HUES64 (cell line): ENCODE measurements at regions not wholly inside any gene's neighbourhood (a gene's known extent, or its start where the extent isn't known, plus 50 kb on each side); places are given as distances from the start of the nearest gene placed in this dataset.

Experiments used
- H3K27ac ChIP-seq: 2 replicates; pipeline ENCODE4 v1.7.0; 2013; ENCODE audit warnings: low read depth, low read length, inconsistent platforms
- H3K27me3 ChIP-seq: 2 replicates; pipeline ENCODE4 v1.6.1; 2013; ENCODE audit warnings: mild to moderate bottlenecking, low read length; ENCODE audit not compliant: insufficient read depth
- H3K36me3 ChIP-seq: 2 replicates; pipeline ENCODE4 v1.6.1; 2013; ENCODE audit warnings: mild to moderate bottlenecking, low read length; ENCODE audit not compliant: insufficient read depth
- H3K4me1 ChIP-seq: 2 replicates; pipeline ENCODE4 v1.6.1; 2013; ENCODE audit warnings: mild to moderate bottlenecking, low read length, moderate library complexity; ENCODE audit not compliant: insufficient read depth
- H3K4me3 ChIP-seq: 2 replicates; pipeline ENCODE4 v1.5.1; 2013; ENCODE audit warnings: mild to moderate bottlenecking, low read length, moderate library complexity
- H3K9ac ChIP-seq: 2 replicates; pipeline ENCODE4 v1.6.1; 2013; ENCODE audit warnings: mild to moderate bottlenecking, low read depth, low read length
- H3K9me3 ChIP-seq: 2 replicates; pipeline ENCODE4 v1.6.1; 2013; ENCODE audit warnings: low read depth, low read length; ENCODE audit not compliant: insufficient read depth
- WGBS: fragments of 150-250, 120-280 bp; methylation state at CpG from one replicate; pipeline ENCODE4 v1.1.7; 2013; ENCODE audit warnings: missing lambda C conversion rate; 5-methylcytosine and 5-hydroxymethylcytosine counted together

- Histone ChIP-seq H3K27me3 (no peaks in the 10 kb centered on the region), H3K4me1 (peaks cover 26% of the 10 kb centered on the region), H3K9me3 (no peaks in the 10 kb centered on the region), H3K9ac (no peak overlapping the region), H3K36me3 (no peaks in the 10 kb centered on the region), H3K4me3 (no peak overlapping the region), H3K27ac (0 out of 2 replicates have a peak overlapping the region, but pooled peaks have one; percentile 19)
- WGBS = 92% methylated on average over 2 of the region's 2 CpGs
These were observed 379.2 kb downstream of the VPS13C start for GRCh38 chr15:61681038-61681418.

GRCh38 chr15:61680260-61681037, 379.8 kb downstream of the VPS13C start:
- no peak overlapping the region for H3K9ac ChIP-seq
- H3K9me3 ChIP-seq = no peaks in the 10 kb centered on the region
- H3K4me1 ChIP-seq = peaks cover 26% of the 10 kb centered on the region
- no peaks in the 10 kb centered on the region for H3K36me3 ChIP-seq
- no peaks in the 10 kb centered on the region for H3K27me3 ChIP-seq
- peak overlapping the region; percentile 19; the same call in 1 of the 2 replicates for H3K27ac ChIP-seq
- no peak overlapping the region for H3K4me3 ChIP-seq
- WGBS = 82% methylated on average over 3 of the region's 4 CpGs

- no peak overlapping the region for H3K27ac ChIP-seq
- WGBS = 93% methylated on average over 6 of the region's 6 CpGs
- H3K4me3 ChIP-seq = no peak overlapping the region
- H3K9me3 ChIP-seq = no peaks in the 10 kb centered on the region
- H3K36me3 ChIP-seq = no peaks in the 10 kb centered on the region
- H3K27me3 ChIP-seq = no peaks in the 10 kb centered on the region
- no peak overlapping the region for H3K9ac ChIP-seq
- H3K4me1 ChIP-seq = no peaks in the 10 kb centered on the region
These were observed 388.5 kb downstream of the VPS13C start for GRCh38 chr15:61671736-61672135.

- no peak overlapping the region for H3K9ac ChIP-seq
- no peaks in the 10 kb centered on the region for H3K9me3 ChIP-seq
- no peak overlapping the region for H3K4me3 ChIP-seq
- H3K4me1 ChIP-seq = no peaks in the 10 kb centered on the region
- no peak overlapping the region for H3K27ac ChIP-seq
- no peaks in the 10 kb centered on the region for H3K36me3 ChIP-seq
- H3K27me3 ChIP-seq = no peaks in the 10 kb centered on the region
- WGBS = 96% methylated on average over 12 of the region's 12 CpGs
These were observed 391.8 kb downstream of the VPS13C start for GRCh38 chr15:61668444-61668843.

- no peaks in the 10 kb centered on the region for H3K27me3 ChIP-seq
- no peaks in the 10 kb centered on the region for H3K36me3 ChIP-seq
- H3K9me3 ChIP-seq = no peaks in the 10 kb centered on the region; the same call in 1 of the 2 replicates
- no peaks in the 10 kb centered on the region for H3K4me1 ChIP-seq
- no peak overlapping the region for H3K9ac ChIP-seq
- 93% methylated on average over 1 of the region's 1 CpG for WGBS
- H3K4me3 ChIP-seq = no peak overlapping the region
- no peak overlapping the region for H3K27ac ChIP-seq
These were observed 398.5 kb downstream of the VPS13C start for GRCh38 chr15:61661791-61662190.

GRCh38 chr15:61660579-61660978, 399.7 kb downstream of the VPS13C start:
- Histone ChIP-seq H3K27me3 (no peaks in the 10 kb centered on the region), H3K27ac (no peak overlapping the region), H3K9ac (no peak overlapping the region), H3K4me1 (no peaks in the 10 kb centered on the region), H3K36me3 (no peaks in the 10 kb centered on the region), H3K9me3 (no peaks in the 10 kb centered on the region; the same call in 1 of the 2 replicates), H3K4me3 (no peak overlapping the region)
- WGBS = 94% methylated on average over 2 of the region's 2 CpGs

- Histone ChIP-seq H3K9me3 (no peaks in the 10 kb centered on the region; the same call in 1 of the 2 replicates), H3K4me1 (0 out of 2 replicates have a peak, but pooled peaks cover 6% of the 10 kb centered on the region), H3K9ac (no peak overlapping the region), H3K4me3 (no peak overlapping the region), H3K36me3 (no peaks in the 10 kb centered on the region), H3K27ac (no peak overlapping the region), H3K27me3 (no peaks in the 10 kb centered on the region)
- 92% methylated on average over 5 of the region's 5 CpGs for WGBS
These were observed 400.6 kb downstream of the VPS13C start for GRCh38 chr15:61659566-61660190.

- WGBS = 98% methylated on average over 4 of the region's 4 CpGs
- Histone ChIP-seq H3K9me3 (no peaks in the 10 kb centered on the region; the same call in 1 of the 2 replicates), H3K4me3 (no peak overlapping the region), H3K9ac (no peak overlapping the region), H3K4me1 (peaks cover 12% of the 10 kb centered on the region; the same call in 1 of the 2 replicates), H3K36me3 (no peaks in the 10 kb centered on the region), H3K27me3 (no peaks in the 10 kb centered on the region), H3K27ac (no peak overlapping the region)
These were observed 402.8 kb downstream of the VPS13C start for GRCh38 chr15:61657461-61657860.

GRCh38 chr15:61656391-61656790, 403.9 kb downstream of the VPS13C start:
- Histone ChIP-seq H3K27ac (no peak overlapping the region), H3K4me1 (peaks cover 14% of the 10 kb centered on the region), H3K4me3 (no peak overlapping the region), H3K36me3 (no peaks in the 10 kb centered on the region), H3K9ac (no peak overlapping the region), H3K27me3 (no peaks in the 10 kb centered on the region), H3K9me3 (no peaks in the 10 kb centered on the region; the same call in 1 of the 2 replicates)
- 94% methylated on average over 11 of the region's 11 CpGs for WGBS

GRCh38 chr15:61655881-61656280, 404.4 kb downstream of the VPS13C start:
- H3K4me1 ChIP-seq = peaks cover 16% of the 10 kb centered on the region
- 93% methylated on average over 3 of the region's 3 CpGs for WGBS
- H3K27me3 ChIP-seq = no peaks in the 10 kb centered on the region
- H3K9ac ChIP-seq = no peak overlapping the region
- no peak overlapping the region for H3K27ac ChIP-seq
- no peaks in the 10 kb centered on the region; the same call in 1 of the 2 replicates for H3K9me3 ChIP-seq
- no peak overlapping the region for H3K4me3 ChIP-seq
- no peaks in the 10 kb centered on the region for H3K36me3 ChIP-seq

- Histone ChIP-seq H3K27me3 (no peaks in the 10 kb centered on the region), H3K4me3 (no peak overlapping the region), H3K9me3 (no peaks in the 10 kb centered on the region; the same call in 1 of the 2 replicates), H3K4me1 (peaks cover 16% of the 10 kb centered on the region), H3K36me3 (no peaks in the 10 kb centered on the region), H3K9ac (no peak overlapping the region), H3K27ac (no peak overlapping the region)
- WGBS = 89% methylated on average over 12 of the region's 12 CpGs
These were observed 405.3 kb downstream of the VPS13C start for GRCh38 chr15:61654918-61655317.
